Suprapubic skin (tissue), 4 donors: ENCODE measurements at regions not wholly inside any gene's neighbourhood (a gene's known extent, or its start where the extent isn't known, plus 50 kb on each side); places are given as distances from the start of the nearest gene placed in this dataset.
"Not testable (repeated sequence)": the region's sequence is repeated elsewhere in the genome, so short reads cannot be mapped to it uniquely, and the experiment has no call there.

Experiments
- DNase-seq, 2 donors: peaks; one replicate each; pipeline ENCODE4 v3.0.0-alpha.2; 2019; ENCODE audit warnings: low spot score in 2 of 2
- H3K27ac ChIP-seq: fragments of 200-600 bp; sonication (generic); one replicate; pipeline ENCODE4 v1.5.1; 2019
- H3K27me3 ChIP-seq: fragments of 200-600 bp; sonication (generic); one replicate; pipeline ENCODE4 v1.5.1; 2019
- H3K36me3 ChIP-seq: fragments of 200-600 bp; sonication (generic); one replicate; pipeline ENCODE4 v1.5.1; 2019
- H3K4me1 ChIP-seq: fragments of 200-600 bp; sonication (generic); one replicate; pipeline ENCODE4 v1.5.1; 2019
- H3K4me3 ChIP-seq: fragments of 200-600 bp; sonication (generic); one replicate; pipeline ENCODE4 v1.5.1; 2019; ENCODE audit warnings: mild to moderate bottlenecking
- H3K9me3 ChIP-seq: fragments of 200-600 bp; sonication (generic); one replicate; pipeline ENCODE4 v1.5.1; 2019
- EP300 ChIP-seq: sonication (generic); formaldehyde crosslinking; IDR thresholded peaks from one replicate; pipeline ENCODE4 v1.6.1; 2017; ENCODE audit warnings: antibody characterized with exemption
- POLR2A ChIP-seq, 2 donors: fragments of 450-650 bp; IDR thresholded peaks; one replicate each; pipeline ENCODE4 v1.6.1; 2017; ENCODE audit warnings: antibody characterized with exemption in 2 of 2, mild to moderate bottlenecking in 2 of 2, moderate library complexity in 2 of 2
- POLR2AphosphoS5 ChIP-seq, 3 donors: sonication (generic); formaldehyde crosslinking; IDR thresholded peaks; one replicate each; pipeline ENCODE4 v1.6.1; 2017; ENCODE audit warnings: antibody characterized with exemption in 3 of 3
- WGBS: methylation state at CpG from one replicate; pipeline ENCODE4 v1.1.5; 2018; 5-methylcytosine and 5-hydroxymethylcytosine counted together
- TF ChIP-seq, protein P1 (sequence below), 2 donors: fragments of 200-600 bp in 1 of 2; fragments of 450-650 bp in 1 of 2; sonication (generic) in 1 of 2; IDR thresholded peaks; one replicate each; pipeline ENCODE4 v1.5.1; 2016 to 2019; ENCODE audit warnings: antibody characterized with exemption in 2 of 2, mild to moderate bottlenecking in 1 of 2, moderate library complexity in 1 of 2

DNA sequence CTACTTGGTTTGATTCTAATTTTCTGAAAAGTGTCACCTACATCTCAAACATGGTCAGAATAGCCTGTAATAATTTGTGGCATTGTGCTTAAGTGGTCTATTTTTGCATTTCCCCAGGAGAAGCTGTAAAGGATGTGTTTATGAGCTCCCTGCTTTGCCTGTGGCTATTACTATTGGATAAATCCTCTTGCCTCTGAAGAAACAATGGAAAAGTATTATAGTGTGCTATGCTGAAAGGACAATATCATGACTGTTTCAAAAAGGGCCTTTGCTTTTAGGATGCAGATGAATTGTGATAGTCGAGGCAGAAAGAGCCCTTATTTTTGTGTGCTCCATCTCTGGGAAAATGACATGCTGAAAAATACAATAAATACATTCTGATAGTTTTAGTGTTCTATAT, 94.1 kb upstream of the ARMC3 start:
- TF ChIP-seq, protein P1, sequence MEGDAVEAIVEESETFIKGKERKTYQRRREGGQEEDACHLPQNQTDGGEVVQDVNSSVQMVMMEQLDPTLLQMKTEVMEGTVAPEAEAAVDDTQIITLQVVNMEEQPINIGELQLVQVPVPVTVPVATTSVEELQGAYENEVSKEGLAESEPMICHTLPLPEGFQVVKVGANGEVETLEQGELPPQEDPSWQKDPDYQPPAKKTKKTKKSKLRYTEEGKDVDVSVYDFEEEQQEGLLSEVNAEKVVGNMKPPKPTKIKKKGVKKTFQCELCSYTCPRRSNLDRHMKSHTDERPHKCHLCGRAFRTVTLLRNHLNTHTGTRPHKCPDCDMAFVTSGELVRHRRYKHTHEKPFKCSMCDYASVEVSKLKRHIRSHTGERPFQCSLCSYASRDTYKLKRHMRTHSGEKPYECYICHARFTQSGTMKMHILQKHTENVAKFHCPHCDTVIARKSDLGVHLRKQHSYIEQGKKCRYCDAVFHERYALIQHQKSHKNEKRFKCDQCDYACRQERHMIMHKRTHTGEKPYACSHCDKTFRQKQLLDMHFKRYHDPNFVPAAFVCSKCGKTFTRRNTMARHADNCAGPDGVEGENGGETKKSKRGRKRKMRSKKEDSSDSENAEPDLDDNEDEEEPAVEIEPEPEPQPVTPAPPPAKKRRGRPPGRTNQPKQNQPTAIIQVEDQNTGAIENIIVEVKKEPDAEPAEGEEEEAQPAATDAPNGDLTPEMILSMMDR (IDR thresholded peaks at IDR 0.05): no peak
- TF ChIP-seq EP300: no peak
- no peak for TF ChIP-seq POLR2AphosphoS5 (IDR thresholded peaks at IDR 0.05)
- TF ChIP-seq POLR2A (IDR thresholded peaks at IDR 0.05): no peak
- H3K27me3 ChIP-seq: no peaks in the 10 kb centered on the region
- no peaks in the 10 kb centered on the region for H3K36me3 ChIP-seq
- no peak for DNase-seq
- 59% methylated on average over 1 of the region's 1 CpG for WGBS
- H3K27ac ChIP-seq: no peak overlapping the region
- H3K9me3 ChIP-seq: no peaks in the 10 kb centered on the region
- H3K4me3 ChIP-seq: no peak overlapping the region
- no peaks in the 10 kb centered on the region for H3K4me1 ChIP-seq

DNA sequence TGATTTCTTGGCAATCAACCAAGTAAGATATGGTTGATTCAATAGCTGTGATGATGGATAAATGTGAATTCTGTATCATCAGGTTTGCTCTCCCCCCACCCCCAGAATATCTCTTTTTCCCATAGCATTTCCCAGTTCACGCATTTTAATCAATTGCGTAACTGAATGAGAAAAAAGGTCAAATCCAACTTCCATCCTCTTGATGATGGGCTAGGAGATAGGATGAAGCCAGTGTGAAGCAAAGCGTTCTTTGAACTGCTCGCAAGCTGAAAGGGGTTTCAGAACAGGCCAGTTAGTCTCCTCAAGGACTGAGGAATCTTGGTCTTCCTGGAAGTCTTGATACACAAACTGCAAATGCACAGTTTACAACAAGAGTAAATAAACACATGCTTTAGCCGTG, 94.5 kb upstream of the ARMC3 start:
- H3K27me3 ChIP-seq: no peaks in the 10 kb centered on the region
- TF ChIP-seq, protein P1 (IDR thresholded peaks at IDR 0.05): no peak
- no peak for TF ChIP-seq POLR2AphosphoS5 (IDR thresholded peaks at IDR 0.05)
- TF ChIP-seq EP300: no peak
- no peak for TF ChIP-seq POLR2A (IDR thresholded peaks at IDR 0.05)
- no peak overlapping the region for H3K27ac ChIP-seq
- H3K4me3 ChIP-seq: no peak overlapping the region
- DNase-seq: no peak
- H3K36me3 ChIP-seq: no peaks in the 10 kb centered on the region
- H3K4me1 ChIP-seq: no peaks in the 10 kb centered on the region
- H3K9me3 ChIP-seq: no peaks in the 10 kb centered on the region
- WGBS: 95% methylated on average over 5 of the region's 5 CpGs

DNA sequence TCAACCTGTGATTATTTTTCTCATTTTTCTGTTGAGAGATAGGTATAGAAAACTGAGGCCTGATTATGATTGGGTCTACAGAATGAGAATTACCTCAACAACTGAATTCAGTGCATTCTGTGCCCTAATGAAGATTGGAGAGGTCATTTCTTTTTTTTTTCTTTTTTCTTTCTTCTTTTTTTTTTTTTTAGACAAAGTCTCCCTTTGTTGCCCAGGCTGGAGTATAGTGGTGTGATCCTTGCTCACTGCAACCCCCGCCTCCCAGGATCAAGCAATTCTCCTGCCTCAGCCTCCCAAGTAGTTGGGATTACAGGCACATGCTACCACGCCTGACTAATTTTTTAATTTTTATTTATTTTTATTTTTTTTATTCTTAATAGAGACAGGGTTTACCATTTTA, 95.0 kb upstream of the ARMC3 start:
- Histone ChIP-seq H3K36me3 (no peaks in the 10 kb centered on the region), H3K27ac (no peak overlapping the region), H3K4me1 (no peaks in the 10 kb centered on the region), H3K9me3 (no peaks in the 10 kb centered on the region), H3K4me3 (no peak overlapping the region), H3K27me3 (no peaks in the 10 kb centered on the region)
- 93% methylated on average over 2 of the region's 2 CpGs for WGBS
- DNase-seq: no peak
- TF ChIP-seq EP300 (no peak), POLR2AphosphoS5 (IDR thresholded peaks at IDR 0.05) (no peak)
- TF ChIP-seq, protein P1 (IDR thresholded peaks at IDR 0.05): no peak

DNA sequence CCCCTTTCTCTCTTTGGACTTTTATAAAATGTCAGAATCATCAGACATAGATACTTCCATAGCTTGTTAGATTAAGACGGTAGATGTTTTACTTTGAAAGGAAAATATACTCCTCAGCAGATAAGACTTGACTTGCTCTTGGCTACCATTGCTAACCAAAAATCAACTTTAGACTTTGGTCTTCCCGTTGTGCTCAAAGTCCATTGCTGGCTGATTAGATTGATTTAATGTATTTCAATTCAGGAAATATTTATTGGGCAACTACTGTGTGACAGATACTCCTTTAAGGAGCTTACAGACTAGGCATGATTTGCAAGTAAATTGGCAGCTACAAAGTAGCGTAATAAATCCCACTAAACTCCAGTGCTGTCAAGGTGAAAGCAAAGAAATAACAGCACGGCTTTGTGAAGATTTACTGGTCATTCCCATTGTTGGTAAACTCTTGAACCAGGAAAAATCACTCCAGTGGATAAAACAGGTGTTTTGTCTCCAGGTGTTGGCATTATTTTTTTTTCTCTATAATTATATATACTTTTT, 95.7 kb upstream of the ARMC3 start:
- H3K36me3 ChIP-seq: no peaks in the 10 kb centered on the region
- TF ChIP-seq EP300: no peak
- TF ChIP-seq POLR2AphosphoS5 (IDR thresholded peaks at IDR 0.05): no peak
- no peak for TF ChIP-seq POLR2A (IDR thresholded peaks at IDR 0.05)
- TF ChIP-seq, protein P1 (IDR thresholded peaks at IDR 0.05): no peak
- H3K27me3 ChIP-seq: no peaks in the 10 kb centered on the region
- no peak overlapping the region for H3K27ac ChIP-seq
- DNase-seq: no peak
- no peaks in the 10 kb centered on the region for H3K4me1 ChIP-seq
- WGBS: 73% methylated on average over 4 of the region's 4 CpGs
- H3K4me3 ChIP-seq: no peak overlapping the region
- H3K9me3 ChIP-seq: no peaks in the 10 kb centered on the region

DNA sequence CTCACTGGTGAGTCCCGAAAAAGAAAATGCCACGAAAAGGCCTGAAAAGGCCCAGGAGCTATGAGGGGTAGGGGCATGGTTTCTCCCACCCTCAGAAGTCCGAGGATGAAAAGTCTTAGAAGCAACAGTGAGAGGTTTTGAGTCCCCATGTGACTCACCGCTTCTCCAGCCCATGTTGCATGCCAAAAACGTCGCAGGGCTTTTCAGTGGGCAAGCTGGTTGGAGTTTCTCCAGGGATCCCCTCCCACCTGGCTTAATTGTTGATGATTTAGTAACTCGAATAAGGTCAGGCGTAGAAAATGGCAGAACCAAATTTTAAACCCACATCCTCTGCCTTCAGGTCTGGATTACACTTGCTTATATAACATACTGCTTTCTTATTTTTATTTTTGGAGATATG, 96.3 kb upstream of the ARMC3 start:
- Histone ChIP-seq H3K9me3 (no peaks in the 10 kb centered on the region), H3K27ac (no peak overlapping the region), H3K36me3 (no peaks in the 10 kb centered on the region), H3K4me1 (no peaks in the 10 kb centered on the region), H3K27me3 (no peaks in the 10 kb centered on the region), H3K4me3 (no peak overlapping the region)
- DNase-seq: no peak
- WGBS: 72% methylated on average over 8 of the region's 8 CpGs
- TF ChIP-seq, protein P1 (IDR thresholded peaks at IDR 0.05): no peak
- TF ChIP-seq POLR2A (IDR thresholded peaks at IDR 0.05) (no peak), EP300 (no peak), POLR2AphosphoS5 (IDR thresholded peaks at IDR 0.05) (no peak)

DNA sequence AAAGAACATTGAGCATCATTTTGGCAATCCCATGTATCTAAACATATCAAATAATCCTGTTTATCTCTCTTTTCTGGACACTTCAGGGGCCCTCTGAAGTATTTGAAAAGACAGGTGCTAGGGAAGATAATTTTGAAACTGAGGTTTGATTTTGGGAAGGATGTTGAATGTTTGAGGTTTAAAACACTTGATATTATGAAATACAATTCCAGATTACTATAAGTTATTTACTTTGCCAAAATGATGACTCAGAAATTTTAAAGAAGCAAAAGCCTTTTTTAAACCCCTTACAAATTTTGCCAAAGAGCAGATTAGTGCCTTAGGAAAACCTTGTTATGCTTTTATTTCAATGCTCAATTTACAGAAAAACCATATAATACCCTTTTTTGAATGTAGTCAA, 99.1 kb upstream of the ARMC3 start:
- H3K4me3 ChIP-seq, DNase-seq, H3K27me3 ChIP-seq, H3K36me3 ChIP-seq, H3K4me1 ChIP-seq, H3K27ac ChIP-seq, H3K9me3 ChIP-seq: not testable (repeated sequence)
